NB4 (cell line): ENCODE measurements at regions not wholly inside any gene's neighbourhood (a gene's known extent, or its start where the extent isn't known, plus 50 kb on each side); places are given as distances from the start of the nearest gene placed in this dataset.

ENCODE experiments used
- DNase-seq: peaks from one replicate; pipeline ENCODE4 v3.0.0; 2010; ENCODE audit warnings: low read depth
- H3K4me3 ChIP-seq: one replicate; pipeline ENCODE4 v1.5.1; 2011; ENCODE audit warnings: mild to moderate bottlenecking, low read depth, low read length, moderate library complexity
- CTCF ChIP-seq: IDR thresholded peaks from one replicate; pipeline ENCODE4 v1.5.1; 2012; ENCODE audit warnings: low read depth, low read length
- MAX ChIP-seq: IDR thresholded peaks from 2 replicates; pipeline ENCODE4 v1.6.1; 2011; ENCODE audit warnings: low read depth, low read length
- MYC ChIP-seq: IDR thresholded peaks from 2 replicates; pipeline ENCODE4 v1.6.1; 2011; ENCODE audit warnings: low read depth, low read length
- POLR2A ChIP-seq: IDR thresholded peaks from 2 replicates; pipeline ENCODE4 v1.6.1; 2011; ENCODE audit warnings: mild to moderate bottlenecking; ENCODE audit not compliant: insufficient read length; ENCODE audit errors: extremely low read depth

- no peak for TF ChIP-seq POLR2A
- TF ChIP-seq MAX: no peak
- no peak for TF ChIP-seq CTCF
- TF ChIP-seq MYC: no peak
- H3K4me3 ChIP-seq: no peak overlapping the region
- no peak for DNase-seq
These were observed 526.0 kb upstream of the ADGRL4 start for GRCh38 chr1:79532555-79532954.

GRCh38 chr1:79531790-79532189 lies 525.3 kb upstream of the ADGRL4 start:
- no peak for TF ChIP-seq POLR2A
- TF ChIP-seq MYC: no peak
- TF ChIP-seq MAX: no peak
- no peak for TF ChIP-seq CTCF
- no peak overlapping the region for H3K4me3 ChIP-seq
- no peak for DNase-seq

- no peak overlapping the region for H3K4me3 ChIP-seq
- DNase-seq: no peak
- no peak for TF ChIP-seq MYC
- no peak for TF ChIP-seq MAX
- TF ChIP-seq CTCF: no peak
- no peak for TF ChIP-seq POLR2A
These were observed 523.9 kb upstream of the ADGRL4 start for GRCh38 chr1:79530476-79530875.

GRCh38 chr1:79530055-79530454 lies 523.5 kb upstream of the ADGRL4 start:
- DNase-seq: no peak
- TF ChIP-seq CTCF (no peak), MYC (no peak), MAX (no peak), POLR2A (no peak)
- H3K4me3 ChIP-seq: no peak overlapping the region

- DNase-seq: no peak
- no peak overlapping the region for H3K4me3 ChIP-seq
- TF ChIP-seq POLR2A (no peak), MAX (no peak)
These were observed 517.6 kb upstream of the ADGRL4 start for GRCh38 chr1:79524126-79524525.

- no peak for TF ChIP-seq CTCF
- no peak for TF ChIP-seq MYC
- TF ChIP-seq MAX: no peak
- TF ChIP-seq POLR2A: no peak
- no peak for DNase-seq
- no peak overlapping the region for H3K4me3 ChIP-seq
These were observed 512.7 kb upstream of the ADGRL4 start for GRCh38 chr1:79519084-79519760.
